Fibroblast of skin of abdomen (primary cell): ENCODE measurements at regions not wholly inside any gene's neighbourhood (a gene's known extent, or its start where the extent isn't known, plus 50 kb on each side); places are given as distances from the start of the nearest gene placed in this dataset.

Experiments
- DNase-seq: peaks from one replicate; pipeline ENCODE4 v3.0.0-alpha.2; 2013

DNA sequence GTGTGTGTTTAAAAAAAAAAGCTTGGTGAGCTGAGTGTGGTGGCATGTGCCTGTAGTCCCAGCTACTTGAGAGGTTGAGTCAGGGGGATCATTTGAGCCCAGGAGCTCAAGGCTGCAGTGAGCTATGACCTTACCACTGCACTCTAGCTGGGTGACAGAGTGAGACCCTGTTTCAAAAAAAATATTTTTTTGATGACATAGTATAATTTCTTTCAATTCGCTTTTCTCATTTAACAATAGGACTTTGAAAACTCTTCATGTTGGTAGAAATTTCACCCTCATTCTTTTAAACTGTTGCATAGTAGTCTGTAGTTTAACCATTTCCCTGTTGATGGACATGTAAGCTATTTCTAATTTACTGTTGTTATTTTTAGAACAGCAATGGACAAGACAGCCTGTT lies 55.7 kb upstream of the EXOC6 start:
- DNase-seq, result no peak
